ENCODE measurements at regions not wholly inside any gene's neighbourhood (a gene's known extent, or its start where the extent isn't known, plus 50 kb on each side); places are given as distances from the start of the nearest gene placed in this dataset.

- TF ChIP-seq, protein P1, sequence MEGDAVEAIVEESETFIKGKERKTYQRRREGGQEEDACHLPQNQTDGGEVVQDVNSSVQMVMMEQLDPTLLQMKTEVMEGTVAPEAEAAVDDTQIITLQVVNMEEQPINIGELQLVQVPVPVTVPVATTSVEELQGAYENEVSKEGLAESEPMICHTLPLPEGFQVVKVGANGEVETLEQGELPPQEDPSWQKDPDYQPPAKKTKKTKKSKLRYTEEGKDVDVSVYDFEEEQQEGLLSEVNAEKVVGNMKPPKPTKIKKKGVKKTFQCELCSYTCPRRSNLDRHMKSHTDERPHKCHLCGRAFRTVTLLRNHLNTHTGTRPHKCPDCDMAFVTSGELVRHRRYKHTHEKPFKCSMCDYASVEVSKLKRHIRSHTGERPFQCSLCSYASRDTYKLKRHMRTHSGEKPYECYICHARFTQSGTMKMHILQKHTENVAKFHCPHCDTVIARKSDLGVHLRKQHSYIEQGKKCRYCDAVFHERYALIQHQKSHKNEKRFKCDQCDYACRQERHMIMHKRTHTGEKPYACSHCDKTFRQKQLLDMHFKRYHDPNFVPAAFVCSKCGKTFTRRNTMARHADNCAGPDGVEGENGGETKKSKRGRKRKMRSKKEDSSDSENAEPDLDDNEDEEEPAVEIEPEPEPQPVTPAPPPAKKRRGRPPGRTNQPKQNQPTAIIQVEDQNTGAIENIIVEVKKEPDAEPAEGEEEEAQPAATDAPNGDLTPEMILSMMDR (IDR thresholded peaks at IDR 0.05; ENCODE audit: insufficient read depth, low read depth, low read length): no peak
- TF ChIP-seq EZH2 (IDR thresholded peaks at IDR 0.05; ENCODE audit: insufficient read depth, low read length): no peak
These were observed 109.3 kb upstream of the TAB2 start for GRCh38 chr6:149208134-149208601.

Data from astrocyte (in vitro differentiated cells and primary cell).